Tibial artery (tissue), 4 donors: ENCODE measurements at regions not wholly inside any gene's neighbourhood (a gene's known extent, or its start where the extent isn't known, plus 50 kb on each side); places are given as distances from the start of the nearest gene placed in this dataset.
"Not testable (repeated sequence)": the region's sequence is repeated elsewhere in the genome, so short reads cannot be mapped to it uniquely, and the experiment has no call there.

Source experiments
- DNase-seq, 2 donors: peaks; one replicate each; pipeline ENCODE4 v3.0.0-alpha.2; 2019
- H3K27ac ChIP-seq, 2 donors: fragments of 200-600 bp; sonication (generic) in 1 of 2; 1 replicate in 1 of 2; 2 replicates in 1 of 2; pipeline ENCODE4 v1.5.1; 2018 to 2019; ENCODE audit warnings: mild to moderate bottlenecking in 1 of 2
- H3K27me3 ChIP-seq, 2 donors: fragments of 200-600 bp; sonication (generic) in 1 of 2; one replicate each; pipeline versions ENCODE4 v1.5.1 to v1.6.0; 2016 to 2019
- H3K36me3 ChIP-seq, 3 donors: fragments of 200-600 bp; sonication (generic) in 2 of 3; one replicate each; pipeline ENCODE4 v1.5.1; 2016 to 2019; ENCODE audit warnings: mild to moderate bottlenecking in 2 of 3
- H3K4me1 ChIP-seq, 4 donors: fragments of 200-600 bp; sonication (generic) in 2 of 4; 1 replicate in 3 of 4; 2 replicates in 1 of 4; pipeline ENCODE4 v1.5.1; 2016 to 2019
- H3K4me3 ChIP-seq, 2 donors: fragments of 200-600 bp; sonication (generic) in 1 of 2; 1 replicate in 1 of 2; 2 replicates in 1 of 2; pipeline ENCODE4 v1.5.1; 2018 to 2019; ENCODE audit warnings: mild to moderate bottlenecking in 2 of 2
- H3K9me3 ChIP-seq, 3 donors: fragments of 200-600 bp; sonication (generic) in 1 of 3; one replicate each; pipeline ENCODE4 v1.5.1; 2016 to 2019
- intact Hi-C: fragments of 100-400 bp; cut with DNase I; formaldehyde crosslinking; loops from one replicate; pipeline ENCODE4 v1.15.0; 2023; ENCODE audit warnings: low total_unique reads
- TF ChIP-seq, protein P1 (sequence below), 2 experiments: fragments of 200-600 bp in 1 of 2; fragments of 450-650 bp in 1 of 2; IDR thresholded peaks; one replicate each; pipeline ENCODE4 v1.5.1; 2017 to 2019; ENCODE audit warnings: antibody characterized with exemption in 2 of 2, mild to moderate bottlenecking in 1 of 2, moderate library complexity in 1 of 2

DNA sequence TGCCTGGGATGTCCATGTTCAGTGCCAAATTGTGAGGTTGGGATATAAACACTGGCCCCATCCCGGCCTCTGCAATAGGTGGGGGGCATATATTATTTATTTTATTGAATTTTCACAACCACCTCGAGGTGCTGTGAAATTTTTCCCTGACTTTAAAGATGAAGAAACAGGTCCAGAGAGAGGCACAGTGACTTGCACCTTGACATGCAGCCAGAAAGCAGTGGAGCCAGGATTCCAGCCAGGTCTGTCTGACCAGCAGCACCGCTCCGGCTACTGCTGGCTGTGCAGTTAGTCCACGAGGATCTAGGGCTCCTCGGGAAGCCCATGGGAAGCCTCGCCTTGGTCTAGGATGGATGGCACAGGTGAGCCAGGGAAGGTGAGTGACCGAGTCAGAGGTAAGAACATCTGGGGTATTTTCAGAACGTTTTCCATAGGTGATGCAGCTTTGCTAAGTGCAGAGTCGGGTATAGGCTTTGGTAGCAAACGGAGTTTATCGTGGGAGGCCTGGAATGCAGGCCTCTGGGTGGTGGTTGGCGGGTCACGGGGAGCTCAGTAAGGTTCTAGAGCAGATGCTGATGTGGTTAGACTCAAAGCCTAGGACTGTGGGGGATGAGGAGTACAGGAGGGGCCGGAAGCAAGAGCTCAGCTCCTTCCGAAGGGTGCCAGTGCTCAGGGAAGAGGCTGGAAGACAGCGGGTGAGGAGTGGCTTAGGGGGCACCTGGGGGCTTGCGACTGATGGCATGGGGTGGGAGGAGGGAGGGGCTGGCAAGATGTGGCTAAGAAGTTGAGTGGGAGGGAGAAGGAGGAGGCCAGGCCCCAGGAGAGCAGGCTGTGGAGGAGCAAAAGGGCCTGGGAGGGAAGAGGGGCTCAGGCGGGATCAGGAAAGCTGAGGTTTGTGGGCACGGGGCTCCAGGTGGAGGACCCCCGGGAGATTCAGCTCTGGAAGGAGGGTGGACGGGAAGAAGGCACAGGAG lies 107.7 kb upstream of the LRPAP1 start:
- Histone ChIP-seq H3K27me3 (peaks cover 0 to 3% of the 10 kb centered on the region in 2 donors), H3K4me1 (peaks cover 0 to 31% (median 6%) of the 10 kb centered on the region in 4 donors), H3K27ac (peak overlapping the region; percentile 67 to 68), H3K4me3 (no peak overlapping the region), H3K36me3 (no peaks in the 10 kb centered on the region), H3K9me3 (no peaks in the 10 kb centered on the region)
- DNase-seq = peak in 1 of 2 donors; percentile 78
- TF ChIP-seq, protein P1, sequence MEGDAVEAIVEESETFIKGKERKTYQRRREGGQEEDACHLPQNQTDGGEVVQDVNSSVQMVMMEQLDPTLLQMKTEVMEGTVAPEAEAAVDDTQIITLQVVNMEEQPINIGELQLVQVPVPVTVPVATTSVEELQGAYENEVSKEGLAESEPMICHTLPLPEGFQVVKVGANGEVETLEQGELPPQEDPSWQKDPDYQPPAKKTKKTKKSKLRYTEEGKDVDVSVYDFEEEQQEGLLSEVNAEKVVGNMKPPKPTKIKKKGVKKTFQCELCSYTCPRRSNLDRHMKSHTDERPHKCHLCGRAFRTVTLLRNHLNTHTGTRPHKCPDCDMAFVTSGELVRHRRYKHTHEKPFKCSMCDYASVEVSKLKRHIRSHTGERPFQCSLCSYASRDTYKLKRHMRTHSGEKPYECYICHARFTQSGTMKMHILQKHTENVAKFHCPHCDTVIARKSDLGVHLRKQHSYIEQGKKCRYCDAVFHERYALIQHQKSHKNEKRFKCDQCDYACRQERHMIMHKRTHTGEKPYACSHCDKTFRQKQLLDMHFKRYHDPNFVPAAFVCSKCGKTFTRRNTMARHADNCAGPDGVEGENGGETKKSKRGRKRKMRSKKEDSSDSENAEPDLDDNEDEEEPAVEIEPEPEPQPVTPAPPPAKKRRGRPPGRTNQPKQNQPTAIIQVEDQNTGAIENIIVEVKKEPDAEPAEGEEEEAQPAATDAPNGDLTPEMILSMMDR (IDR thresholded peaks at IDR 0.05) = no peak
- intact Hi-C loops = no loop called here

DNA sequence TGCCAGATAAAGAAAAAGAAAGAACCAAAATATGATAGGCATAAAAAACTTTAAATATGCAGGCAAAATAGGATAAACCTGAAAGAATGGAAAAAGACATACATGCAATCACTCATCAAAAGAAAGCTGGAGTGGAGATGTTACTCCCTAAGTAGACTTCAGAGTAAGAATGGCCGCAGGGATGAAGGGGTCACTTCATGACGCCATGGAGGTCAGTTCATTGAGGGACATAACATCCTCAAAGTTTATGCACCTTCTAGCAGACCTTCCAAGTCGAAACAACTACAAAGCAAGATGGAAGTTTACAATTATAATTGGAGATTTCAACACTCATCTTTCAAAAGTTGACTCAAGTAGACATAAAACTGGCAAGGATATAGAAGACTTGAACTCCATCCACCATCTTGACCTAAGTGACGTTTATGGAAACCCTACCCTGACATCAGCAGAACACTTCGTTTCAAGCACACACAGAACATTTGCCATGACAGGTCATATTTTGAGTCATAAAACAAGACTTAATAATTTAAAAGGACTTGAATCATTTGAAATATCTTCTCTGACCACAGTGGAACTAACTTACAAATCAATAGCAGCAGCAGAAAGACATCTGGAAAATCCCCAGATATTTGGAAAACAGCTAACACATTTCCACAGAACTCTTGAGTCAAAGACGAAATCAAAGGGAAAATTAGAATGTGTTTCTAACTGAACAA lies 106.0 kb upstream of the LRPAP1 start:
- H3K27ac ChIP-seq = no peak overlapping the region
- no peaks in the 10 kb centered on the region for H3K9me3 ChIP-seq
- TF ChIP-seq, protein P1 (IDR thresholded peaks at IDR 0.05) = no peak
- intact Hi-C loops = no loop called here
- no peaks in the 10 kb centered on the region for H3K36me3 ChIP-seq
- H3K4me1 ChIP-seq = peaks cover 0 to 26% (median 5%) of the 10 kb centered on the region in 4 donors
- DNase-seq = no peak
- H3K4me3 ChIP-seq = no peak overlapping the region
- H3K27me3 ChIP-seq = peaks cover 0 to 3% of the 10 kb centered on the region in 2 donors

DNA sequence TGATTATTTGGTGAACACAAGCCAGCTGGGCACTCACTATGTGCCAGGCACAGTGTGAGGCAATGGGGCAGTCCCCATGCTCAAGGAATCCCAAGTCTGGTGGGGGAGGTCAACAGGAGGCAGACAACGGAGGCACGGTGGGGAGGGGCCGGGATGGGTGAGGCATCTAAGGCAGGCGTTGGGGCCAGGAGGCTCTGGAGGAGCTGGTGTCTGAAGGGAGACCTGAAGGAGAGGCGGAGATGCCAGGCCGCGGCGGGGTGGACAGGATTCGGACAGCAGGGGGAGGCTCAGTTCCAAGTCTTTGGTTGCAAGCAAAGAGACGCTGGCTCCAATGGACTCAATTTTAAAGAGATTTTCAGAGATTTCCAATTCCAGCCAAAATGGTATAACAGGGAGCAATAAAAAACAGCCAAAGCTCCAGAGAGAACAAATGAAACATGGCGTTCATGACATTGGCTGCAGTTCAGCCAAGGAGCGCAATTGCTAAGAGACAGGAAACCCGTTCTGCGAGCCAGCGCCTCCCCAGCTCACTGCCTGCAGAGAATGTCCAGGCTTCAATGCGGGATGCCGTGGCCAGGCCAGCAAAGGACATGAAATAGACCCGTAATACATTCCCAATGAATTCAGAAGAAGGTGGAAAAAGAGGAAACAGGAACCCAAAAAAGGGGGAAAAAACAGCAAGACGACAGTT lies 105.2 kb upstream of the LRPAP1 start:
- Histone ChIP-seq H3K4me1 (peaks cover 0 to 26% (median 5%) of the 10 kb centered on the region in 4 donors), H3K36me3 (no peaks in the 10 kb centered on the region), H3K9me3 (no peaks in the 10 kb centered on the region), H3K27ac (peak overlapping the region; percentile 7 to 16), H3K4me3 (no peak overlapping the region), H3K27me3 (no peaks in the 10 kb centered on the region)
- TF ChIP-seq, protein P1 (IDR thresholded peaks at IDR 0.05) = no peak
- no peak for DNase-seq
- intact Hi-C loops = no loop called here

- intact Hi-C loops = no loop called here
- Histone ChIP-seq H3K36me3 (no peaks in the 10 kb centered on the region), H3K4me1 (peaks cover 0 to 26% (median 5%) of the 10 kb centered on the region in 4 donors), H3K27ac (peak overlapping the region in 1 of 2 donors; percentile 16), H3K4me3 (no peak overlapping the region), H3K9me3 (no peaks in the 10 kb centered on the region), H3K27me3 (no peaks in the 10 kb centered on the region)
- DNase-seq = no peak
- TF ChIP-seq, protein P1 (IDR thresholded peaks at IDR 0.05) = no peak
These were observed 104.6 kb upstream of the LRPAP1 start for GRCh38 chr4:3636646-3637320.

DNA sequence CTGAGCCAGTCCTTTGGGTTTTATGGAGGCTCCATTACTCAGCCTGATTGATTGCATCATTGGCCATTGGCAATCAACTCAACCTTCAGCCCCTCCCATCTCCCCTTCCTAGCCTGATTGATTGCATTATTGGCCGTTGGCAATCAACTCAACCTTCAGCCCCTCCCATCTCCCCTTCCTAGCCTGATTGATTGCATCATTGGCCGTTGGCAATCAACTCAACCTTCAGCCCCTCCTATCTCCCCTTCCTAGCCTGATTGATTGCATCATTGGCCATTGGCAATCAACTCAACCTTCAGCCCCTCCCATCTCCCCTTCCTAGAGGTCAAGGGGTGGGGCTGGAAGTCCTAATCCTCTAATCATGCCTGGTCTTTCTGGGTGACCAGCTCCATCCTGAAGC lies 103.8 kb upstream of the LRPAP1 start:
- H3K9me3 ChIP-seq, H3K4me3 ChIP-seq, intact Hi-C loops, DNase-seq, H3K36me3 ChIP-seq, H3K27me3 ChIP-seq, H3K27ac ChIP-seq: not testable (repeated sequence)
- H3K4me1 ChIP-seq = peaks cover 0 to 21% (median 5%) of the 10 kb centered on the region in 4 donors
